Activated naive CD4-positive, alpha-beta T cell treated with anti-CD3 and anti-CD28 coated beads, Interleukin-2, amount 50 U/mL, for 16 hours (primary cell): ENCODE measurements at regions not wholly inside any gene's neighbourhood (a gene's known extent, or its start where the extent isn't known, plus 50 kb on each side); places are given as distances from the start of the nearest gene placed in this dataset.
A peak's percentile ranks its signal among the peaks of the same experiment; 100 is the strongest.

Experiments used
- DNase-seq: peaks from one replicate; pipeline ENCODE4 v3.0.0-alpha.2; 2020

GRCh38 chr7:96481796-96482195, 159.9 kb upstream of the SLC25A13 start:
- DNase-seq: no peak

- no peak for DNase-seq
Observed at GRCh38 chr7:96479015-96479645, 157.2 kb upstream of the SLC25A13 start.

GRCh38 chr7:96471606-96472005, 149.7 kb upstream of the SLC25A13 start:
- DNase-seq: no peak

GRCh38 chr7:96452146-96452545, 130.2 kb upstream of the SLC25A13 start:
- no peak for DNase-seq

GRCh38 chr7:96449094-96449493, 127.2 kb upstream of the SLC25A13 start:
- DNase-seq: no peak

GRCh38 chr7:96447109-96447645, 125.3 kb upstream of the SLC25A13 start:
- no peak for DNase-seq

GRCh38 chr7:96441436-96442084, 119.7 kb upstream of the SLC25A13 start:
- DNase-seq: no peak

- no peak for DNase-seq
Observed at GRCh38 chr7:96440328-96440727, 118.4 kb upstream of the SLC25A13 start.

- DNase-seq: no peak
Observed at GRCh38 chr7:96436880-96437279, 115.0 kb upstream of the SLC25A13 start.

- DNase-seq: no peak
Observed at GRCh38 chr7:96430356-96430755, 108.5 kb upstream of the SLC25A13 start.

GRCh38 chr7:96427143-96427542, 105.2 kb upstream of the SLC25A13 start:
- DNase-seq: no peak

GRCh38 chr7:96426685-96427084, 104.8 kb upstream of the SLC25A13 start:
- DNase-seq: no peak

GRCh38 chr7:96426027-96426426, 104.1 kb upstream of the SLC25A13 start:
- no peak for DNase-seq

GRCh38 chr7:96424411-96424810, 102.5 kb upstream of the SLC25A13 start:
- DNase-seq: no peak

- no peak for DNase-seq
Observed at GRCh38 chr7:96422388-96422787, 100.5 kb upstream of the SLC25A13 start.

GRCh38 chr7:96418581-96418980, 96.7 kb upstream of the SLC25A13 start:
- no peak for DNase-seq

GRCh38 chr7:96417784-96418183, 95.9 kb upstream of the SLC25A13 start:
- no peak for DNase-seq

- DNase-seq: no peak
Observed at GRCh38 chr7:96416599-96416998, 94.7 kb upstream of the SLC25A13 start.

GRCh38 chr7:96416116-96416515, 94.2 kb upstream of the SLC25A13 start:
- DNase-seq: no peak

GRCh38 chr7:96415293-96415940, 93.5 kb upstream of the SLC25A13 start:
- DNase-seq: no peak

GRCh38 chr7:96414931-96415292, 93.0 kb upstream of the SLC25A13 start:
- DNase-seq: peak; percentile 19

GRCh38 chr7:96410126-96410839, 88.4 kb upstream of the SLC25A13 start:
- DNase-seq: no peak

- DNase-seq: no peak
Observed at GRCh38 chr7:96408881-96409280, 87.0 kb upstream of the SLC25A13 start.

- DNase-seq: no peak
Observed at GRCh38 chr7:96407427-96407826, 85.5 kb upstream of the SLC25A13 start.
